NCI-H2196 (cell line): ENCODE measurements at regions not wholly inside any gene's neighbourhood (a gene's known extent, or its start where the extent isn't known, plus 50 kb on each side); places are given as distances from the start of the nearest gene placed in this dataset.

ENCODE experiments used
- DNase-seq: peaks from one replicate; lab custom pipeline; 2025; ENCODE audit not compliant: unreplicated experiment; lab: John Stamatoyannopoulos, UW

DNA sequence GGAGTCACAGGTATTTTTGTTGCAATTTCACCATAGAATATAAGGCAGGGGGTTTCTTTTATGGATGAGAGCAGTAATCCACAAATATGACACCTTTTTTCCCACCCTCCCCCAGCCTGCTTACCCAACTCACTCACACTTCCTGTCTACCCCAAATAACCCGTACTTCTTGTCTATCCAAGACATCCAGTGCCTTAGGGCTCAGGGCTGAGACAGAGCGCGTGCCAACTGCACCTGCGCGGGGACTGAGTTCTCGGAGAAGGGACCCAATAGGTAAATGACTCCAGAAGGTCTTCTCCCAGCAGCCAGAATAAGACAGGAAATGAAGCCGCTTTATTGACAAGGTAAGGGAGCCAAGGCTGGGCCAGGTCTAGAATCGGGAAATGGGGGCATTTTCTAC is 369.1 kb downstream of the SIPA1L2 start:
- DNase-seq = no peak

DNA sequence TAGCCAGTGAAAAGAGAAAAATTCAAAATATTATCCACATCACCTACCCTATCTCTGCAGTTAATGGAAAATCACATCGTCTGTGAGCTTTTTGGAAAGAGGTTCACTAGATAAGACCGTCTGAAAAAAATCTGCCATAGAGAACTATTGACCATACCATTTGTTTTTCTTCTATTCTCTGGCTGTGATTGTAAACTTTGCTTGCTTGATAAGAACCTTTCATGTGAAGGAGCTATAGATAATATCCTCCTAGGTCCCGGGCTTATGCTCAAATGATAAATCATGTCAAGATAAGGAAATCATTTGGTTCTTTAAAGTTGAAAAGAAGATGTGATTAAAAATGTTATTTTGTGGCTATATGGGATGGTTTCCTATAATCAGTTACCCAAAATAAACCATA is 369.9 kb downstream of the SIPA1L2 start:
- DNase-seq = no peak

DNA sequence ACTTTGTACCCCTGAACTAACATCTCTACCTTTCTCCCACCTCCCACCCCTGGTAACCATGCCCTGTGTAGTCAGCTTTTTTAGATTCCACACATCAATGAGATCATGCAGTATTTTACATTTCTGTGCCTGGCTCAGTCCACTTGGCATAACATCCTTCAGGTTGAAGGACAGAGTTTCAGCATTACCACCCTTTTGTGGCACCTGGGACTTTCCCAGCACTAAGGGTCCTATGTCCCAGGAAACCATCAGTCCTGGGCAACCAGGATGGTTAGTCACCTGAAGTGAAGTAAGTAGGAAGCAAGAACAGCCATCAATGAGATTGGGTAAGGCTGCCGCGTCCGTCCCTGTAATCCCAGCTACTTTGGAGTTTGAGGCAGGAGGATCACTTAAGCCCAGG is 370.6 kb downstream of the SIPA1L2 start:
- DNase-seq = no peak

DNA sequence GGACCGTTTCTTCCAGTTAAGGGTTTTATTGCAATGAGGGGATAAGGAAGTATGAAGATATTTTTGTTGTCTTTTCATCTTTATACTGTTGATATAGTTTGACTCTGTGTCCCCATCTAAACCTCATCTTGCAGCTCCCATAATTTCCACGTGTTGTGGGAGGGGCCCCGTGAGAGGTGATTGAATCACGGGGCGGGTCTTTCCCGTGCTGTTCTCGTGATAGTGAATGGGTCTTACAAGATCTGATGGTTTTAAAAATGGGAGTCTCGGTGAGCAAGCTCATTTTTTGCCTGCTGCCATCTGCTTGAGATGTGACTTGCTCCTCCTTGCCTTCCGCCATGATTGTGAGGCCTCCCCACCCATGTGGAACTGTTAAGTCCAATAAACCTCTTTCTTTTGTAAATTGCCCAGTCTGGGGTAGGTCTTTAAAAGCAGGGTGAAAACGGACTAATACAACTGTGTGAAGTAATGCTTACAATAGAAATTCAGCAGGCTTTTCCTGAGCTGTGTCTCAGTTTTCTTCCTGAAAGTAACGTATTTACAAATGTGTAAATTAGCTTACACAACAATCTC is 377.3 kb downstream of the SIPA1L2 start:
- DNase-seq = no peak

DNA sequence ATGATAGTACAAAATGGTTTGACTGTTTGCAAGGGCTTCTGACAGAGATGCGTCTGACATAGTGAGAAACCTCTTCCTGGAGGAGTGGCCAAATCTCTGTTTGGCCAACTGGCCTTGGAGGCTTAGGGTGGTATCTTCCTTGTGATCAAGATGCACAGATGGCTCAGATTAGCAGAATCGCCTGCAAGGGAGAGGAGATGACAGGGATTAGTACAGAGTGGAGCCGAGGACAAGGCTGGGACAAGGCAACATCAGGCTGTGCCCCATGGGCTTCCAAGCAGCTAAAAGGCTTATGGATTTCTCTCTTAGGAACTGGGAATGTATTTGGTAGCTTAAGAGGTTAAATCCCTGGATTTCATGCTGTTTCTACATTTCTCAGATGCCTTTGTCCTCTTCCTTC is 379.1 kb downstream of the SIPA1L2 start:
- DNase-seq = no peak

DNA sequence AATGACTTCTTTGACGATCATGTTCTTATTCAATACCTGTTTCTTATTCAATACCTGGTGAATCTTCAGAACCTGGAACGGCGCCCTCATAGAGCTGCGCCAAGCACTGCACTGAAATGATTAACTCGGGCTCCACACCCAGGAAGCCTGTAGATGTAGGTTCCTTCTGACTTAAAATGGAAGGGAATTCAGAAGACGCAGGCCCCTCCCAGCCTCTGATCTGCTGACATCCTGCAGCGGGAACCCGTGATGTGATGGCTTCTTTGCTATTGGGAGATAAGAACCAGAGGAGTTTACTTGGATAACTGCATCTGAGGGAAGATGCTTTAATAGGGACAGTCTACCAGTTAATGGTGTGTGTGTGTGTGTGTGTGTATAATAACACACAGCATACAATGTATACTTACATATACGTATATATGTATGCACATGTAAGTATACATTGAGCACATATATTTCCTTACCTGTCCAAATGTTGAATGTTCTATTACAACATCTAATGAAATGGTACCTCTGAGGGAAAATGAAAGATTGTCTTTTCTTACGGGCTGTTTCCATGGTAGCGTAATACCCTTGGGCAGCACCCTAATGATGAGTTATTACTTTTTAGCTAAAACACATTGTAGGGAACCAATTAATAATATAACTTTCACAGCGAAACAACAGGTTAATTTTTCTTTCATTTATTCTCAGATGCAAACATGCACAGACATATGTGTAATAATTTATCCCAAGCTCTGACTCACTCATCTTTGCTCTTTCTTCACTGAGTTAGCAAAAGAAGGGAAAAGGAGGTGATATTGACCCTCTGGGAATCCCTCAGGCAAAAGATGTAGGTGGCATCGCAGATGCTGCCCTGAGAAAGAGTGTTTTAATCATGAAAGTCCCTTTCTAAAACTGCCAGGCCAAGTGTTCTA is 379.8 kb downstream of the SIPA1L2 start:
- no peak for DNase-seq

DNA sequence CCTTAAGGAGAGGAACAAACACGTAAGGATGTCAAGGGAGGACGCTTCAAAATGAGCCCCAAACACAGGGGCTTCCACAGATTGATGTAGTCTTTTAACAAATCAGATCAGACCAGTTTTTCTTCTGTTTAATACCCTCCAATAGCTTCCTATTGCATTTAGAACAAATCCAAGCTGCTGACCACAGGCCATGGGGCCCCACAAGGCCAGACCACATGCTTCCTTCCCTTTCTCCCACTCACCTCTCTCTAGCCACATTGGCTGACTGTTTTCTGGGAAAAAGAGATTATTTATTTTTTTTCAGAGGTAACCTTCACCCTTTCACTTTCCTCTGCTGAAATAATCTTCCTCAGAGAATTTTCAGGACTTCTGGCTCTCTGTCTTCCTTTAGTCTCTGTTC is 380.6 kb downstream of the SIPA1L2 start:
- no peak for DNase-seq

DNA sequence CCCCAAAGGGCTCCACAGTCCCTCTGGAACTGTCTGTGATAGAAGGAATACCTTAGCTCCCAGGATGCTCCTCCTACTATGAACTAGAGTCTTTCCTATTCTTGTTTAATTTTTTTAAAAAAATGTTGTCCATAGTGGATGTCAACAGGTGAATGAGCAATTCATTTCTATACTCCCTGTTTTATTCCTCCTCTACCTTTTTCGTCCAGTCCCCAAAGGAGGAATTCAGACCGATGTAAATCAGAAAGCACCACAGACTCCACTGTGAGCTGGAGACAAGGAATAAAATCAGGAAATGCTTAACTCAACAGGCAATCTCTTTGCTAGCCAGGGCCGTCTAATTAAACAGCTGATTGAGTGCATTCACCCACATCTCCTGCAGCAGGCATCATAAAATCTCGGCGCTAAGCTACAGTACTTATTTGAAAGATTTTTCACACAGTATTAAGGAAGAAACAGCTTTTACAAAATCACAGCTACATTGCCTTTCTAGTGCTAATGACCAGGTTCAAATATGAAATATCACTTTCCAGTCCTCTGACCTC is 381.6 kb downstream of the SIPA1L2 start:
- no peak for DNase-seq

DNA sequence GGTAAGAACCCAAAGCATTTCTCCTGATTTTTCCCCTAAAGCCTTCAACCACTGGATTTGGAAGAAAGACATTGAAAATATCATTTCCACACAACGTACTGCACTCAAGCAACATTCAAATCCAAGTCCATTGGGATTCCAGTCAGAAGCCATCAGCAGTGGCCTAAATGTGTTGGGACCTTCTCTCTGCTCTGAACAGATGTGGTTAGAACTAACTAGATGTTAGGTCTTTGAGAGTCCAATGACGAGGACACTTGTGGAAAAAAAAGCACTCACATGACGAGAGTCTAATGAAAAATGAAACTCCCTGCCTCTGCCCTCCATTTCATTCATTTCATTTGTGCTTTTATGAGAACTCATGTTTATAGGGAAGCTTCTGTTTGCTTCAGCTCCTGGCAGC is 382.3 kb downstream of the SIPA1L2 start:
- no peak for DNase-seq

DNA sequence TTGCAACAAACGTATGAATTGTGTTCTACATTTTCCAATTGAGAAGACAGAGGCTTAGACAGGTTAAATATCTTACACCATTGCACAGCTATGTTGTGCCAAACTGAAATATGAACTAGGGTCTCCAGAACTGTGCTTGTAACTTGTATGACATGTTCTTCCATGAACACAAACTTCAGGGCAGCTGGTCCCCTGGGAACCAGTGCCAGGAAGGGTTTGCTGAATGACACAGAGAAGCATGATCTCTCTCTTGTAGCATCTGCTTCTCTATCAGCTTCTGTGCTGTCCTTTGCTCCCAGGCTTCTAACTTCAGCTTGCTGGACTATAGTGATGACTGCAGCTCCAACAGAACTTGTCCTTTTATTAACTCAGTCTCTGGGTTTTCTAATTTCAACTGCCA is 385.5 kb downstream of the SIPA1L2 start:
- no peak for DNase-seq

DNA sequence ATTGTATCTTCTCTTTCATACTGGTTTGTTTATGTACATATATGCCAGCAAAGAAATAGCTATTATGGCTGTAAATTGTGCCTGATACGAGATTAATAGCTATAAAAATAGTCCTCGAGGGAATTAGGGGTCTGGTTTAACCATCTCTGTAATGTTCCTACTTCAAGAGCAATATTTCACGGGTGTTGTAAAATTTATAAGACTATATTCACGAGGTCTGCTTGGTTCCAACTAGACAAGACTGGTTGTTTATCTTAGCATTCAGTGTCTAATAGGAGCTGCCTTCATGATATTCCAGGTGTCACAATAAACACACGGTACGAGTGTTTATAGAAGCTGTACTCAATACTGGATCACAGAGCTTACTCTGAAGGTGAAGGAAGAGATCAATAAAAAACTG is 389.9 kb downstream of the SIPA1L2 start:
- DNase-seq = no peak

DNA sequence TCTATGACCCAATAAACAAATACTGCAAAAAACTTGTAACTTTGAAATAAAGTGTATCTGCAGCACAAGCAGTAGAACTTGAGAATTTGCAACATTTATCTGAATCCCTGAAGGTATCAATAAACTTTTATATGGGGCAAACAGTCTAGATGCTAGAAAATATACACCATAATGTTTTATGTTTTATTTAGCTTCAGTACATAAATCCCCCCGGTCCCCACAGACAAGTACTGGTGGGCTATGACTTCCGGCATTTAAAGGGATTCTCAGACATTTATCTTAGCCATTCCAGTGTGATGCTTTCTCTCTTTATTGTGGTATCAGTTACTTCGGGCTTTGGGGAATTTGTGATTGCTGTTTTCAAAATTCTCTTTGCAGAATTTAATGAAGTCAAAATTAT is 390.4 kb downstream of the SIPA1L2 start:
- no peak for DNase-seq

DNA sequence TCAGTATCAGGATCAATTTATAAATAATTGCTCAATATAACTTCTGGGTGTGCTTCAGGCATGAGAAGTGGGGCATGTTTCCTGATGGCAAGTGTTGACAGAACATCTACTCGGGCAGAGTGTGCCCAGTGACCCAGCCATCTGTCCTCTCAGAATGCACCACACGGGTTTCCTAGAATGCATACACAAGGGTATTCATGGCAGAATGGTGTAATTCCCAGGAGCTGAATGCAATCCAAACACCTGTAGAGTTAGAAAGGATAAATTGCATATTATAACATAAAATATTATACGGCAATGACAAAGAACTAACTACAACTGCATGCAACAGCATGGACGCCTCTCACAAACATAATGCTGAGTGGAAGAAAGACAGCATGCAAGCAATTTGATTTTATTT is 391.9 kb downstream of the SIPA1L2 start:
- no peak for DNase-seq

DNA sequence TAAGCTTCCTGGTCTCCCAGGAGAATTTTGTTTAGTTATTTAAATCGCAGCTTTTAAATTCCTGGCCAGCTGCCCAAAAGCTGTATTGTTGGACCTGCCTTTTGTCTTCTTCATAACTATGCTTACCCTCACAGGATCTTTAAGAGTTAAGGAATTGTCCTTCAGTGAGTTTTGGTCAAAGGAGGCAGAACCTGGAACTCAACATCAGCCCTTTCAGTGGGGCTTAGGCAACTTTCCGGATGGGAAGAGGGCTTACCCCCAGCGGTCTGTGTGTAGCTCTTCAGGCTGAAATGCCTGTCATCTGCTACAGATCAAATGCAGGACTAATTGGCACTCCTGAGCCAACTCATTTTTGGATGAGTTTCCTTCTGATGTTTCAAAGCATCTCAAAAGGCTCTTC is 402.6 kb downstream of the SIPA1L2 start:
- no peak for DNase-seq

DNA sequence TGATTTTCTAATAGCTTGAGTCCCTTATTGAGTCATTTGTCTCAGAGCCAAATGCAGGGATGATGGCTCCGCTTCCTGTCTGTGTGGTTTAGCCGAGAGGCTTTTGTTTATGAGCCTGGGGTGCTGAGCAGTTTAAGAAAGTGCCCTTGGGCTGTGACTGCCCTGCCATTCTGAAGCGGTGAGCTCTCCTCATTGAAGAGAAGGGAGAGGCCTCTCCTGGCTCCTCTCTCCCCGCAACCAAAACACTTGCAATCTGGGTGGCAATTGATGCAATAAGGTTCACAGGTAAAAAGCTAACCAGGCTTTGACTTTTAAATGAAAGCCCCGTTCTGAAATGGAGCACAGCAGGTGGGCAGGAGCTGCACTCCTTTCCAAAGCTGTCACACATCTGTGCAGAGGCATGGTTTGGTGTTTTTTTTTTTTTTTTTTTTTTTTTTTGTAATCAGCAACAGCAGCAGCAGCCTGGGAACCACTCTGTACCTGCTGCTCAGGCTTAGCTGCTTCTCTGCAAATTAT is 403.7 kb downstream of the SIPA1L2 start:
- peak; percentile 6 for DNase-seq

DNA sequence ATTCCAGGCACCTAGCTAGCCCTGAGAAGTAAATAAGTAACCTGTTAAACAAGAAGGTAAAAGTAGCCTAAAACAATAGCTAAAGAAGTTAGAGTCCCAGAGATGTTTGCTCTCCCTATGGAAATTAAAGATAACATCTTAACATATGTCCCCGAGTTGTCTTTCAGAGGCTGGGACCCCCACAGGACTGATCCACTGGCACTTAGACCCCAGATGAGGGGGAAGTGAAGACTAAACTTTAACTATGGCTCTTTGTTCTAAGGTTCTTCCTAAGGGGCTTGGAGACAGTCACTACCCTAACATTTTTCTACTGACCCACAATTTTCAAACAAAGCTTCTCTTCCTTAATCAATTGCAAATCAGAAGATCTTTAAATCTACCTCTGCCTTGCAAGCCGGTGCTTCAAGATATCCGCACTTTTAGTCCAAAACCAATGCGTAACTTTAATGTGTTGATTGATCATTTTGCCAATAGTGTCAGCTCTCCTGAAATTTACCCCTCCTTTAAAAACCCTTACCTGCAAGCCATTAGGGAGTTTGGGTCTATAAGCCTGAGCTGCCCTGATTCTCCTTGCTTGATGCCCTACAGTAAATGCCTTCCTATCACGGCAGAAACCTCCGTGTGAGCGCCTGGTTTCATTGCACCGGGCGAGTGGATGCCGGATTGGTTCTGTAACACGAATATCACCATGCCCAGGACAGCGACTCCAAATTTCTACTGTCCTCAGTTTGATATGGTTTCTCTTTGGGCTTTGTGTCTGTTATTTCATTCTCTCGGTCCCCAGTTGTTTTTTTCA is 404.4 kb downstream of the SIPA1L2 start:
- DNase-seq = no peak

DNA sequence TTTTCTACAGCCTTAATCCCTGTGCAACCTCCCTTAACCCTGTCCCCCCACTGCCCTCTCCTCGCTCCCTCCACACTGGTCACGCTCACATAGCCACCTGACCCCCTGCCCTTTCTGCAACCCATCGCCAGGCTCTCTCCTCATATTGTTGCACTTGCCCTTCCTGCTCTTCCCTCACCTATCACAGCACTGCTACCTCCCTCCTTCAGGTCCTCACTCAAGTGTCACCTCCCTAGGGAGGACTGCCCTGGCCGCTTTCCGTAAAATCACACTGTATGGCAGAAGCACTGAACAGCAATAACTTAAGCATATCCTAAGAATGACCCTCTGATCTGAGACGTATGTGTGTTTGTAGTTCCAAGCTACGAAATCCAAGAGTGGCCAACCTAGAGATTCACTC is 406.0 kb downstream of the SIPA1L2 start:
- no peak for DNase-seq

DNA sequence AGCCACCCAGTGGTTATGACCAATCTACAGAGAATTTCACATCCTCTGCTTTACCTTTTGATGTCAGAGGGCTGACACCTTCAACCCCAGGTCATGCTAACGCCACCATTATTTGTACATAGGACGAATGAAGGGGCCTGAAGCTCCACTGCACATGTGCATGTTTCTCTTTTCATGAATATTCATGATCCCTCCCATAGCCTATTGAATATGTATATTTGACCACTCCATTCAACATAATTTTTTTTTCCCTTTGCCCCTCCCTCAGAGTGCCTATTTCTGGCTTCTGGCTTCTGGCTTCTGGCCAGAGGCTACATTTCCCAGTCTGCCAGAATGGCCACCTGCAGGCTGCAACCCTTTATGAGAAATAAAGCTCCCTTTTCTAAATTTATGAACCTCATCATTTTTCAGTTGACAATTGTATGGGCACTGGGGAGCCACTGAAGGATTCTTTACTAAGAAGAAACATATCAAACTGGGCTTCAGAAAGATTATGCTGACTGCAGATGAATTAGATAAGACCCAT is 406.7 kb downstream of the SIPA1L2 start:
- no peak for DNase-seq

DNA sequence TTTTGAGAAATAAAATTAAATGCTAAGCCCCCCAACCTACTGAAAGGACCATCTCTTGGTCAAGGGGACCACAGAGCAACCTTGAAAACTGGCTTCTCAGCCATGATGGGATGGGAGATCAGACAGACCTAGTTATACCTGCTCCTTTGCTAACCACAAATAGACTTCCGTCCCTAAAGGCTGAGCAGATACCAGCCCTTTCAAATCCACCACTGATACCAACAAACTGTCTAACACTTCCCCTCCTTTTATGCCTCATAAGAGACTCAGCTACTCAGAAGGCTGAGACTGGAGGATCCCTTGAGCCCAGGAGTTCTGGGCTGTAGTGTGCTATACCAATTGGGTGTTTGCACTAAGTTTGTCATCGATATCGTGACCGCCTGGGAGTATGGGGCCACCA is 407.3 kb downstream of the SIPA1L2 start:
- no peak for DNase-seq

DNA sequence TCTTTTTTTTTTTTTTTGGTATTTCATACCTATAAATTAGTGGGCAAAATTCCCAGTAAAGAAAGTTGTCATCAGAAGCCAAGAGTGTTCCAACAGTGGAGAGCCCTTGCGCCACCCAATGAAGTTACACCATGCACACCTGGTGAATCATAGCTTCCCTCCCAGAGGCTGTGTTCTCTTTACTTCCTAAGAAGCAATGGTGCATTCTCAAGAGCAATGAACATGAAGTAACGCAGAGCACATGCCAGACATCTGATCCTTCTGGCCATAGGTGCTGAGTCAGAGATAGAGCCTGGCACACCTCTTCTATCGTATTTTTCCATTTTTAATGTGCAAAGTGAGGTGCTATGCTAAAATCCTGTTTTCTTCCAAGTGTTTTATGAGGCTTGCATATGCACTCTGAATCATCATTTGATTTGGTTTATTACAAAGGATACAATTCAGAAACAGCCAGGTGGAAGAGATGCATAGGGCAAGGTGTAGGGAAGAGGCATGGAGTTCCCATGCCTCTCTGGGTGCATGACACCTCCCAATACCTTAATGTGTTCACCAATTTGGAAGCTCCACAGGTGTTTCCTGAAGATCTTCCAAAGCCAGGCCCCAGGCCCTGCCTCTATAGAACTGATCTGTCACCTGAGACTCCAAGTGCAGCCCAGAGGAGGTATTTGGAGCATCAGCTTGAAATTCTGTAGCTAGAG is 408.0 kb downstream of the SIPA1L2 start:
- peak; percentile 20 for DNase-seq
